ENCODE measurements at regions not wholly inside any gene's neighbourhood (a gene's known extent, or its start where the extent isn't known, plus 50 kb on each side); places are given as distances from the start of the nearest gene placed in this dataset.

GRCh38 chr1:4022715-4023114, 122.6 kb upstream of the C1orf174 start:
- H3K27ac ChIP-seq (ENCODE audit: low read length), result no peak overlapping the region
- in situ Hi-C loops (cut with HindIII; ENCODE audit: low pct_unique_long_range_greater_than_20kb, low sequenced_read_pairs) (no loop called here), intact Hi-C loops (cut with micrococcal nuclease; ENCODE audit: unreplicated experiment) (no loop called here)
- H3K4me3 ChIP-seq (ENCODE audit: low read depth in 2 of 2, low read length in 2 of 2), result no peak overlapping the region
- POLR2A ChIA-PET, result no interaction called here
- no peak for ATAC-seq
- BruUV-seq (replicated peaks), result no TSS peak
- TF ChIP-seq REST (IDR thresholded peaks at IDR 0.05; ENCODE audit: insufficient read depth in 1 of 2, low read depth in 2 of 2, low read length in 1 of 2), result no peak
- TF ChIP-seq POLR2AphosphoS5 (IDR thresholded peaks at IDR 0.05; ENCODE audit: low read depth, low read length), result no peak
- TF ChIP-seq TCF7L2 (IDR thresholded peaks at IDR 0.05; ENCODE audit: low read depth, low read length), result no peak
- TF ChIP-seq SIN3A (IDR thresholded peaks at IDR 0.05; ENCODE audit: borderline replicate concordance, insufficient read depth, low read depth, low read length), result no peak
- TF ChIP-seq CTCF (IDR thresholded peaks at IDR 0.05), result no peak
- no peaks in the 10 kb centered on the region for H3K9me3 ChIP-seq (ENCODE audit: control insufficient read depth, insufficient read depth, low read depth, low read length)
- DNase-seq (ENCODE audit: low read depth, low spot score), result no peak
- CTCF ChIA-PET, result no interaction called here
- H3K27me3 ChIP-seq (ENCODE audit: control insufficient read depth, insufficient read depth, low read length), result peaks cover 3% of the 10 kb centered on the region
- no peaks in the 10 kb centered on the region for H3K36me3 ChIP-seq (ENCODE audit: control insufficient read depth, insufficient read depth, low read length)
- no peaks in the 10 kb centered on the region for H3K4me1 ChIP-seq (ENCODE audit: control insufficient read depth, insufficient read depth, low read length)

DNA sequence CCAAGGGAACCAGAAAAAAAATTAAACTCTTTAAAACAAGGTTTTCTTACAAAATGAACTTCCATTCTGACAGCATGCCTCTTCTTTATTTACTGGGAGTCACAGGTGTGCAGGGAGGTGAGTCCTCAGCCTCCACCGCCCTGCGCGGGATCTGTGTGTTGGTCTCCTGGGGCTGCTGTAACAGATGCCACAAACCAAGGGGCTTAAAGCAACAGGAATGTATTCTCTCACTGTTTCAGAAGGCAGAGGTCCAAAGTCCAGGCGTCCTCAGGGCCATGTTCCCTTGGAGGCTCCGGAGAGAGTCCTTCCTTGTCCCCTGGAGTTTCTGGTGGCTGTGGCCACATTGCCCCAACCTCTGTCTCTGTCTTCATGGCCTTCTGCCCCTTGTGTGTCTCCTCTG, 123.6 kb upstream of the C1orf174 start:
- no TSS peak for BruUV-seq (replicated peaks)
- CTCF ChIA-PET, result no interaction called here
- in situ Hi-C loops (cut with HindIII; ENCODE audit: low pct_unique_long_range_greater_than_20kb, low sequenced_read_pairs), result no loop called here

More for the DNA sequence above, 123.6 kb upstream of the C1orf174 start:
- no peaks in the 10 kb centered on the region for H3K36me3 ChIP-seq (ENCODE audit: control insufficient read depth, insufficient read depth, low read length)
- no peak overlapping the region for H3K27ac ChIP-seq (ENCODE audit: low read length)
- POLR2A ChIA-PET, result no interaction called here
- DNase-seq (ENCODE audit: low read depth, low spot score) (no peak), ATAC-seq (no peak)
- no peaks in the 10 kb centered on the region for H3K9me3 ChIP-seq (ENCODE audit: control insufficient read depth, insufficient read depth, low read depth, low read length)
- peaks cover 3% of the 10 kb centered on the region; the same call in 1 of the 2 replicates for H3K27me3 ChIP-seq (ENCODE audit: control insufficient read depth, insufficient read depth, low read length)
- H3K4me1 ChIP-seq (ENCODE audit: control insufficient read depth, insufficient read depth, low read length), result no peaks in the 10 kb centered on the region
- TF ChIP-seq REST (IDR thresholded peaks at IDR 0.05; ENCODE audit: insufficient read depth in 1 of 2, low read depth in 2 of 2, low read length in 1 of 2) (no peak), CTCF (IDR thresholded peaks at IDR 0.05) (no peak)
- no peak overlapping the region for H3K4me3 ChIP-seq (ENCODE audit: low read depth in 2 of 2, low read length in 2 of 2)
- intact Hi-C loops (cut with micrococcal nuclease; ENCODE audit: unreplicated experiment), result no loop called here

Data from Panc1 (cell line).